GM13977 (cell line): ENCODE measurements at regions not wholly inside any gene's neighbourhood (a gene's known extent, or its start where the extent isn't known, plus 50 kb on each side); places are given as distances from the start of the nearest gene placed in this dataset.
A peak's percentile ranks its signal among the peaks of the same experiment; 100 is the strongest.

Experiments
- DNase-seq: peaks from one replicate; pipeline ENCODE4 v3.0.0; 2012; ENCODE audit warnings: low spot score
- CTCF ChIP-seq: IDR thresholded peaks from 2 replicates; pipeline ENCODE4 v1.5.1; 2012; ENCODE audit warnings: mild to moderate bottlenecking, control low read depth; ENCODE audit not compliant: insufficient read depth; ENCODE audit errors: extremely low read depth, missing control alignments
- in situ Hi-C: fragments of 300-500 bp; cut with MboI; formaldehyde crosslinking; loops from one replicate; pipeline ENCODE4 v1.12.0; 2022; ENCODE audit warnings: low sequenced_read_pairs, low pct_unique_long_range_greater_than_20kb, mixed read lengths, inconsistent platforms; ENCODE audit not compliant: unreplicated experiment

GRCh38 chr4:30002341-30002740, 717.8 kb upstream of the PCDH7 start:
- TF ChIP-seq CTCF: no peak
- in situ Hi-C loops: no loop called here
- DNase-seq: no peak

GRCh38 chr4:30005995-30006394, 714.2 kb upstream of the PCDH7 start:
- DNase-seq: peak; percentile 3
- in situ Hi-C loops: no loop called here
- no peak for TF ChIP-seq CTCF

- no peak for DNase-seq
- in situ Hi-C loops: no loop called here
- TF ChIP-seq CTCF: no peak
Measured at GRCh38 chr4:30024526-30024925, 695.6 kb upstream of the PCDH7 start.

- in situ Hi-C loops: no loop called here
- DNase-seq: no peak
- TF ChIP-seq CTCF: no peak
Measured at GRCh38 chr4:30028826-30029225, 691.3 kb upstream of the PCDH7 start.

GRCh38 chr4:30056016-30056766, 664.0 kb upstream of the PCDH7 start:
- no peak for TF ChIP-seq CTCF
- DNase-seq: no peak
- in situ Hi-C loops: no loop called here

GRCh38 chr4:30068234-30068633, 651.9 kb upstream of the PCDH7 start:
- in situ Hi-C loops: no loop called here
- no peak for TF ChIP-seq CTCF
- DNase-seq: no peak
